ENCODE measurements at regions not wholly inside any gene's neighbourhood (a gene's known extent, or its start where the extent isn't known, plus 50 kb on each side); places are given as distances from the start of the nearest gene placed in this dataset.

- no peak overlapping the region for H3K4me2 ChIP-seq (ENCODE audit: low read length)
- H3K27ac ChIP-seq (ENCODE audit: low read depth, low read length, poor library complexity, severe bottlenecking): no peak overlapping the region
- no peak overlapping the region for H3K9ac ChIP-seq (ENCODE audit: low read length)
- H2AFZ ChIP-seq (ENCODE audit: low read length): no peak overlapping the region
- no peaks in the 10 kb centered on the region for H3K27me3 ChIP-seq (ENCODE audit: insufficient read depth, low read length)
- H3F3A ChIP-seq (ENCODE audit: insufficient read depth, low read length): no peaks in the 10 kb centered on the region
- no peaks in the 10 kb centered on the region for H3K4me1 ChIP-seq (ENCODE audit: insufficient read depth, low read length, severe bottlenecking)
- H4K20me1 ChIP-seq (ENCODE audit: insufficient read depth, low read length): no peaks in the 10 kb centered on the region
- no peaks in the 10 kb centered on the region for H3K36me3 ChIP-seq (ENCODE audit: insufficient read depth, low read length)
- H3K79me2 ChIP-seq (ENCODE audit: insufficient read depth, low read length): no peaks in the 10 kb centered on the region
- no peak overlapping the region for H3K4me3 ChIP-seq (ENCODE audit: low read depth, low read length, poor library complexity, severe bottlenecking)
- TF ChIP-seq CTCF (IDR thresholded peaks at IDR 0.05; ENCODE audit: low read length) (no peak), EZH2 (IDR thresholded peaks at IDR 0.05; ENCODE audit: borderline replicate concordance, low read length) (no peak)
- H3K9me2 ChIP-seq (ENCODE audit: low read depth, low read length): no peaks in the 10 kb centered on the region
- H3K9me3 ChIP-seq (ENCODE audit: low read length): no peaks in the 10 kb centered on the region
Measured at GRCh38 chr4:31461421-31461820, 741.3 kb downstream of the PCDH7 start.

- H3K27me3 ChIP-seq (ENCODE audit: insufficient read depth, low read length): no peaks in the 10 kb centered on the region
- TF ChIP-seq CTCF (IDR thresholded peaks at IDR 0.05; ENCODE audit: low read length) (no peak), EZH2 (IDR thresholded peaks at IDR 0.05; ENCODE audit: borderline replicate concordance, low read length) (no peak)
- H3K4me2 ChIP-seq (ENCODE audit: low read length): no peak overlapping the region
- H3K79me2 ChIP-seq (ENCODE audit: insufficient read depth, low read length): no peaks in the 10 kb centered on the region
- no peak overlapping the region for H3K27ac ChIP-seq (ENCODE audit: low read depth, low read length, poor library complexity, severe bottlenecking)
- H3K9me3 ChIP-seq (ENCODE audit: low read length): no peaks in the 10 kb centered on the region
- H3K36me3 ChIP-seq (ENCODE audit: insufficient read depth, low read length): no peaks in the 10 kb centered on the region
- H3K4me3 ChIP-seq (ENCODE audit: low read depth, low read length, poor library complexity, severe bottlenecking): no peak overlapping the region
- H3K4me1 ChIP-seq (ENCODE audit: insufficient read depth, low read length, severe bottlenecking): no peaks in the 10 kb centered on the region
- no peaks in the 10 kb centered on the region for H3K9me2 ChIP-seq (ENCODE audit: low read depth, low read length)
- no peak overlapping the region for H3K9ac ChIP-seq (ENCODE audit: low read length)
- no peak overlapping the region for H2AFZ ChIP-seq (ENCODE audit: low read length)
- H4K20me1 ChIP-seq (ENCODE audit: insufficient read depth, low read length): no peaks in the 10 kb centered on the region
- H3F3A ChIP-seq (ENCODE audit: insufficient read depth, low read length): no peaks in the 10 kb centered on the region
Measured at GRCh38 chr4:31467781-31468180, 747.6 kb downstream of the PCDH7 start.

GRCh38 chr4:31474221-31474620 lies 754.1 kb downstream of the PCDH7 start:
- Histone ChIP-seq H3K9ac (ENCODE audit: low read length) (no peak overlapping the region), H3K27ac (ENCODE audit: low read depth, low read length, poor library complexity, severe bottlenecking) (no peak overlapping the region), H3K9me2 (ENCODE audit: low read depth, low read length) (no peaks in the 10 kb centered on the region), H4K20me1 (ENCODE audit: insufficient read depth, low read length) (no peaks in the 10 kb centered on the region), H3K9me3 (ENCODE audit: low read length) (no peaks in the 10 kb centered on the region), H2AFZ (ENCODE audit: low read length) (no peak overlapping the region), H3F3A (ENCODE audit: insufficient read depth, low read length) (no peaks in the 10 kb centered on the region), H3K4me2 (ENCODE audit: low read length) (no peak overlapping the region), H3K27me3 (ENCODE audit: insufficient read depth, low read length) (no peaks in the 10 kb centered on the region), H3K79me2 (ENCODE audit: insufficient read depth, low read length) (no peaks in the 10 kb centered on the region), H3K4me1 (ENCODE audit: insufficient read depth, low read length, severe bottlenecking) (no peaks in the 10 kb centered on the region), H3K36me3 (ENCODE audit: insufficient read depth, low read length) (no peaks in the 10 kb centered on the region), H3K4me3 (ENCODE audit: low read depth, low read length, poor library complexity, severe bottlenecking) (no peak overlapping the region)
- TF ChIP-seq EZH2 (IDR thresholded peaks at IDR 0.05; ENCODE audit: borderline replicate concordance, low read length) (no peak), CTCF (IDR thresholded peaks at IDR 0.05; ENCODE audit: low read length) (no peak)

Data from OCI-LY1 (cell line).